HEK293T (cell line): ENCODE measurements at regions not wholly inside any gene's neighbourhood (a gene's known extent, or its start where the extent isn't known, plus 50 kb on each side); places are given as distances from the start of the nearest gene placed in this dataset.

Experiments used
- CTCF ChIA-PET: fragments of 350-600 bp; formaldehyde crosslinking; extraction: SDS; loops from one replicate; lab custom pipeline; 2021; ENCODE audit warnings: antibody characterized with exemption, inconsistent platforms; lab: Yijun Ruan, JAX
- POLR2A ChIA-PET: fragments of 350-600 bp; formaldehyde crosslinking; extraction: SDS; loops from one replicate; lab custom pipeline; 2020; ENCODE audit warnings: antibody characterized with exemption, inconsistent platforms; lab: Yijun Ruan, JAX
- DNase-seq: peaks from one replicate; pipeline ENCODE4 v3.0.0; 2012; ENCODE audit warnings: mixed read lengths; ENCODE audit errors: extremely low spot score
- ARNT ChIP-seq: fragments of 450-650 bp; IDR thresholded peaks from 2 replicates; pipeline ENCODE4 v1.6.1; 2017; ENCODE audit warnings: mild to moderate bottlenecking
- BHLHE40 ChIP-seq: fragments of 450-650 bp; IDR thresholded peaks from 2 replicates; pipeline ENCODE4 v1.6.1; 2016; ENCODE audit warnings: mild to moderate bottlenecking, moderate library complexity, borderline replicate concordance
- CTBP1 ChIP-seq: fragments of 450-650 bp; IDR thresholded peaks from 2 replicates; pipeline ENCODE4 v1.6.1; 2016; ENCODE audit warnings: borderline replicate concordance
- ELF4 ChIP-seq: fragments of 450-650 bp; IDR thresholded peaks from 2 replicates; pipeline ENCODE4 v1.6.1; 2017; ENCODE audit warnings: antibody characterized with exemption
- FOXA1 ChIP-seq: fragments of 450-650 bp; IDR thresholded peaks from 2 replicates; pipeline ENCODE4 v1.6.1; 2016; ENCODE audit warnings: mild to moderate bottlenecking
- FOXK2 ChIP-seq: fragments of 450-650 bp; IDR thresholded peaks from 2 replicates; pipeline ENCODE4 v1.6.1; 2016; ENCODE audit warnings: mild to moderate bottlenecking
- FOXM1 ChIP-seq: fragments of 450-650 bp; IDR thresholded peaks from 2 replicates; pipeline ENCODE4 v1.6.1; 2017; ENCODE audit warnings: mild to moderate bottlenecking, borderline replicate concordance
- HDGF ChIP-seq: fragments of 450-650 bp; IDR thresholded peaks from 2 replicates; pipeline ENCODE4 v1.6.1; 2017; ENCODE audit warnings: antibody characterized with exemption, borderline replicate concordance
- L3MBTL2 ChIP-seq: fragments of 450-650 bp; conservative IDR thresholded peaks from 2 replicates; pipeline ENCODE4 v1.6.1; 2016; ENCODE audit warnings: mild to moderate bottlenecking
- LEF1 ChIP-seq: fragments of 450-650 bp; IDR thresholded peaks from 2 replicates; pipeline ENCODE4 v1.6.1; 2017; ENCODE audit warnings: mild to moderate bottlenecking, borderline replicate concordance
- NFRKB ChIP-seq: fragments of 450-650 bp; IDR thresholded peaks from 2 replicates; pipeline ENCODE4 v1.6.1; 2016; ENCODE audit warnings: mild to moderate bottlenecking, moderate library complexity
- SP1 ChIP-seq: fragments of 450-650 bp; IDR thresholded peaks from 2 replicates; pipeline ENCODE4 v1.6.1; 2017
- SUZ12 ChIP-seq: fragments of 450-650 bp; IDR thresholded peaks from 2 replicates; pipeline ENCODE4 v1.6.1; 2016; ENCODE audit warnings: mild to moderate bottlenecking
- TARDBP ChIP-seq: fragments of 450-650 bp; IDR thresholded peaks from 2 replicates; pipeline ENCODE4 v1.6.1; 2016
- ZNF384 ChIP-seq: fragments of 450-650 bp; IDR thresholded peaks from 2 replicates; pipeline ENCODE4 v1.6.1; 2016
- TF ChIP-seq, protein P1 (sequence below): fragments of 450-650 bp; IDR thresholded peaks from 2 replicates; pipeline ENCODE4 v1.6.1; 2016

DNA sequence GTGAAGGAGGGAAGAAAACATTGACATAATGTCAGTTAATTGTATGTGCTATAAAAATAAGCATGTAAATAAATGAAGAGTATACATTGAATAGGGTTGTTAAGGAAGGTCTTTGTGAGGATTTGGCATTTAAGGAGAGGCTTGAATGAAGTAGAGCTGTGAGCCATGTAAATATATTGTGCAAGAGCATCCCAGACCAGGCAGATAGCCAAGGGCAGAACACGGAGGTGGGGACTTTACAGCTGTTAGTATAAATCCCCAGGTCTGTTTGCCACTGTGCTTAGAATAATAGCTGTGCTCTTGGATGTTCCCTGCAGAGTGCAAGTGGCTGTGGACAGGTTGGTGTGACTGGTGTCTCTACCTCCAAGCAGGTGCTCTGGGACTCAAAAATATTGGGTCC lies 211.7 kb downstream of the LRRC70 start:
- ChIA-PET CTCF (no interaction called here), POLR2A (no interaction called here)
- TF ChIP-seq ELF4 = no peak
- no peak for TF ChIP-seq NFRKB
- TF ChIP-seq FOXM1 = no peak
- TF ChIP-seq, protein P1, sequence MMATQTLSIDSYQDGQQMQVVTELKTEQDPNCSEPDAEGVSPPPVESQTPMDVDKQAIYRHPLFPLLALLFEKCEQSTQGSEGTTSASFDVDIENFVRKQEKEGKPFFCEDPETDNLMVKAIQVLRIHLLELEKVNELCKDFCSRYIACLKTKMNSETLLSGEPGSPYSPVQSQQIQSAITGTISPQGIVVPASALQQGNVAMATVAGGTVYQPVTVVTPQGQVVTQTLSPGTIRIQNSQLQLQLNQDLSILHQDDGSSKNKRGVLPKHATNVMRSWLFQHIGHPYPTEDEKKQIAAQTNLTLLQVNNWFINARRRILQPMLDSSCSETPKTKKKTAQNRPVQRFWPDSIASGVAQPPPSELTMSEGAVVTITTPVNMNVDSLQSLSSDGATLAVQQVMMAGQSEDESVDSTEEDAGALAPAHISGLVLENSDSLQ = no peak
- no peak for TF ChIP-seq FOXK2
- TF ChIP-seq TARDBP = no peak
- no peak for TF ChIP-seq FOXA1
- no peak for TF ChIP-seq CTBP1
- TF ChIP-seq SUZ12 = no peak
- TF ChIP-seq ZNF384 = no peak
- TF ChIP-seq HDGF = no peak
- no peak for TF ChIP-seq LEF1
- no peak for TF ChIP-seq BHLHE40
- no peak for DNase-seq

DNA sequence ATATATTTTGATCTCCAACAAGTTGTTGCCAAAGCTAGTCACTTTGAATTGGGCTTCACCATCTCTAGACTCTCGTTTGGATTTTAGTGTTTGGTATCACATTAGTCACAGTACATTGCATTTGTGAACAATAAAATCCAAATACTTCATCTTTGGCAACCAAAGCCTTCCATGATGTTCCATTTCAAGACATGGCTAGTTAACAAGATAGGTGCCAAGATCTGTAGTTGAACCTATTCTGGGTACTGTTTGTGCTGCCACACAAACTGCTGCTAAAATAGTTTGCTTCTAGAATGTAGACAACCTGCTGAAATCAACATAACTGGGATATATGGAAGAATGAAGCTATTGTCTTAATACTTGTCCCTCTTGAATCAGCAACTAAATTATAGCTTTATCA lies 207.5 kb downstream of the LRRC70 start:
- DNase-seq = no peak
- TF ChIP-seq L3MBTL2 (no peak), ELF4 (no peak), FOXM1 (no peak)
- POLR2A ChIA-PET = no interaction called here
- CTCF ChIA-PET = no interaction called here

DNA sequence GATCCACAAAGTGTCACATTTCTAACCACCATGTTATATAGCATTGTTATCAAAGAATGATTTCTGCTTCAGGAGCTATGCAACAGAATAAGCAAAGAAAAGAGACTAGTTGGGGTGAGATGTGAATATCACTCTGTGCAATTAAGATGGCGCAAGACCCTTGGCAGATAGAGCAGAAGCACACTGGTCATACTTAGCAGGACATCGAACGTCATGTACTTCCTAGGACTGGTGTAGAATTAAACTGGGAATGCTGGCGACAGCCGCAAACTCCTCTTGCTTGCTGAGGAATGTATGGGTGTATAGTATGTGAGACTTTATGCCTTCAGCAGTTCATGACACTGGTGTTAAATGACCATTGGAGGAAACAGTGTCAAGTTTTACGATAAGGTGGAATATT lies 207.0 kb downstream of the LRRC70 start:
- POLR2A ChIA-PET = no interaction called here
- TF ChIP-seq FOXA1 (no peak), FOXM1 (no peak), BHLHE40 (no peak), ZNF384 (no peak)
- DNase-seq = no peak
- CTCF ChIA-PET = no interaction called here

DNA sequence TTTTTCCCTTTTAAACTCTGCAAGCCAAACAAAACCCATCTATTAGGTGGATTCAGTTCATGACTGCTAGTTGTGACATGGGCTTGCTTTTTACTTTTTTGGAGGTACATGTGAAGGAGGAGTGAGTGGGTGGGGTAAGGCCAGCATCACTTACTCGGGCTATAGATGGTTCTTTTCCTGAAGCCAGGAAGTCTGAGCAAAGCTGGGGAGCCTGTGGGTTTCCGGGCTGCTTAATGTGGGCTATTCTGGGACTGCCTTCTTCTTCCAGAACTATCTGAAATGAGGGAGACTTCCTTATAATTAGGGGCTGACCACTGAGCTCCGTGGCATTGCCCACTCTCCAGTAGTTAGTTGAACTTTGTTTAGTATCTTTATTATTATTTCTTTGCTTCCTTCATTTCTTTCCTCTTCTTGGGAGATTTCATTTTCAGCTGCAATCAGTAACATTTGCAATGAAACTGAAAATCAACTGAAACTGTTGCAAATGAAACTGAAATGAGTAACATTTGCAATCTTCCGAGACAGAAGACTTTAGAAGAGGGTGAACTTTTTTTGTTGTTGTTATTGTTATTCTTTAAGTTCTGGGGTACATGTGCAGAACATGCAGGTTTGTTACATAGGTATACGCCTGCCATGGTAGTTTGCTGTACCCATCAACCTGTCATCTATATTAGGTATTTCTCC lies 204.9 kb downstream of the LRRC70 start:
- ChIA-PET POLR2A (no interaction called here), CTCF (no interaction called here)
- DNase-seq = no peak
- TF ChIP-seq CTBP1 (no peak), FOXM1 (no peak), FOXA1 (no peak), SUZ12 (no peak), HDGF (no peak), BHLHE40 (no peak), ARNT (no peak), ELF4 (no peak), FOXK2 (no peak), L3MBTL2 (no peak), LEF1 (no peak), SP1 (no peak), NFRKB (no peak)
- TF ChIP-seq, protein P1 = no peak

DNA sequence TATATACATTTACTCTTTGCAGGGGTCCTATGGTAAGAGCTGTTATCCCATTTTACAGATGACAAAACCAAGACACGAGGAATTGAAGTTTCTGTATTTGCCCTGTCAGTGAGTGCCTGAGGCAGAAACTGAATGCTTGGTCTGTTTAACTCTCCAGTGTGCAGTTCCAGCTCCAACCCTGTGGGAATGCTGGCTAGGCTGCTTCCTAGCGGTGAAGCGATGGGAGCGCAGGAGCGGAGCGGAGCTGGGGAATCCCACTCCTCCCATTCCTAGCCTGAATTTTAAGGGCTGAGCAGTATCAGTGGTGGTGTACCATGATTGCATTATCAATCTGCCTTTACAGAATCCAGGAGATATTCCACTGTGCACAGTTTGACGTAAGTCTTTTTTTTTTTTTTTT lies 202.3 kb downstream of the LRRC70 start:
- CTCF ChIA-PET = no interaction called here
- POLR2A ChIA-PET = no interaction called here
- no peak for DNase-seq
- TF ChIP-seq ELF4 (no peak), ARNT (no peak), BHLHE40 (no peak), SUZ12 (no peak), NFRKB (no peak), TARDBP (no peak), HDGF (no peak), CTBP1 (no peak)
- TF ChIP-seq, protein P1 = no peak

DNA sequence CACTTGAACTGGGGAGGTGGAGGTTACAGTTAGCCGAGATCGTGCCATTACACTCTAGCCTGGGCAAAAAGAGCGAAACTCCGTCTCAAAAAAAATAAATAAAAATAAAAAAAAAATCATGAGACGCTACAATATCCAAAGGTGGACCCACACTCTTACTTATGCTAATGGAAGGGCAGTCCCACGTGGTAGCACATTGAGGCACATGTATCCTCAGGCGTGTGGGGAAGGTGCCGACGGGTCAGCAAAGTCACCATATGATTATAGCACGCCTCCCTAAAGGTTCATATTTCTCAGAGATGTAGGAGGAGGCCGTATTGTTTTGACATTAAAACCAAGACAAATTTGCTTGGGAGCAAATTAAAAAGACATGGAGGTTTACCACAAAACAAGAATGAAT lies 201.6 kb downstream of the LRRC70 start:
- TF ChIP-seq LEF1 (no peak), HDGF (no peak), ARNT (no peak), TARDBP (no peak), L3MBTL2 (no peak), NFRKB (no peak)
- TF ChIP-seq, protein P1 = no peak
- ChIA-PET CTCF (no interaction called here), POLR2A (no interaction called here)
- no peak for DNase-seq
